Uterus (tissue), 2 donors: ENCODE measurements at regions not wholly inside any gene's neighbourhood (a gene's known extent, or its start where the extent isn't known, plus 50 kb on each side); places are given as distances from the start of the nearest gene placed in this dataset.

ENCODE experiments used
- CTCF ChIP-seq, 4 experiments: fragments of 200-600 bp in 2 of 4; fragments of 450-650 bp in 2 of 4; sonication (generic) in 2 of 4; IDR thresholded peaks; one replicate each; pipeline ENCODE4 v1.5.1; 2016 to 2019; ENCODE audit warnings: antibody characterized with exemption in 4 of 4, mild to moderate bottlenecking in 2 of 4, moderate library complexity in 1 of 4
- POLR2A ChIP-seq, 2 donors: fragments of 450-650 bp; IDR thresholded peaks; one replicate each; pipeline ENCODE4 v1.6.1; 2016; ENCODE audit warnings: antibody characterized with exemption in 2 of 2, mild to moderate bottlenecking in 1 of 2, moderate library complexity in 1 of 2

- TF ChIP-seq CTCF (IDR thresholded peaks at IDR 0.05), result no peak
- no peak for TF ChIP-seq POLR2A (IDR thresholded peaks at IDR 0.05)
Measured at GRCh38 chr1:5505944-5506343, 486.3 kb downstream of the NPHP4 start.
